GM12878 (cell line): ENCODE measurements at regions not wholly inside any gene's neighbourhood (a gene's known extent, or its start where the extent isn't known, plus 50 kb on each side); places are given as distances from the start of the nearest gene placed in this dataset.

Source experiments
- ATAC-seq: fragments of 200-7000 bp; cut with Tn5 transposase; 3 replicates; pipeline ENCODE4 v1.9.1; 2020; ENCODE audit warnings: mild to moderate bottlenecking, moderate library complexity
- BruUV-seq: library from RNA; stranded (reverse); fragments of 400-500 nt; replicated peaks from 2 replicates; lab custom pipeline; 2021; lab: Mats Ljungman, UMichigan
- CTCF ChIA-PET: fragments of 300-600 bp; sonication (Branson Sonifier 250); formaldehyde crosslinking; extraction: SDS; loops from one replicate; lab custom pipeline; 2021; ENCODE audit warnings: inconsistent platforms; lab: Yijun Ruan, JAX
- POLR2A ChIA-PET: fragments of 350-600 bp; formaldehyde crosslinking; extraction: SDS; loops from one replicate; lab custom pipeline; 2021; ENCODE audit warnings: inconsistent platforms; lab: Charles Lee
- RAD21 ChIA-PET: fragments of 300-600 bp; sonication (Branson Sonifier 250); formaldehyde crosslinking; loops from one replicate; lab custom pipeline; 2023; ENCODE audit warnings: antibody characterized with exemption; ENCODE audit not compliant: unreplicated experiment; lab: Charles Lee
- SMC1A ChIA-PET: fragments of 300-600 bp; sonication (Branson Sonifier 250); formaldehyde crosslinking; loops from one replicate; lab custom pipeline; 2023; ENCODE audit not compliant: unreplicated experiment, uncharacterized antibody; lab: Charles Lee
- DNase-seq: peaks from one replicate; pipeline ENCODE4 v3.0.0-alpha.2; 2011; ENCODE audit warnings: low read depth, low spot score
- FAIRE-seq: peaks from 3 replicates; lab custom pipeline; 2011; peaks lifted over from hg19 to GRCh38; lab: Jason Lieb, UNC
- H2AFZ ChIP-seq: 2 replicates; pipeline ENCODE4 v1.6.0; 2011; ENCODE audit warnings: low read depth, low read length, control low read depth; ENCODE audit not compliant: control insufficient read depth
- H3K27ac ChIP-seq: 2 replicates; pipeline ENCODE4 v1.5.1; 2011; ENCODE audit warnings: control low read depth; ENCODE audit not compliant: control insufficient read depth, insufficient read depth
- H3K27me3 ChIP-seq, 2 experiments: replicated peaks in 1 of 2; 2 replicates each; pipeline versions ENCODE4 v1.6.0 to v1.6.1; 2011; ENCODE audit warnings: low read length in 1 of 2; ENCODE audit not compliant: control insufficient read depth in 2 of 2, insufficient read depth in 2 of 2
- H3K36me3 ChIP-seq, 2 experiments: 2 replicates each; pipeline ENCODE4 v1.5.1; 2011; ENCODE audit warnings: low read length in 1 of 2; ENCODE audit not compliant: control insufficient read depth in 2 of 2, insufficient read depth in 2 of 2
- H3K4me1 ChIP-seq: 2 replicates; pipeline ENCODE4 v1.6.1; 2011; ENCODE audit warnings: mild to moderate bottlenecking, low read length, moderate library complexity, mixed read lengths; ENCODE audit not compliant: control insufficient read depth, insufficient read depth
- H3K4me2 ChIP-seq: 2 replicates; pipeline ENCODE4 v1.6.0; 2011; ENCODE audit warnings: control low read depth; ENCODE audit not compliant: control insufficient read depth, insufficient read depth
- H3K4me3 ChIP-seq: fragments of 200-600 bp; sonication (generic); 2 replicates; pipeline ENCODE4 v1.5.1; 2016
- H3K79me2 ChIP-seq: 2 replicates; pipeline ENCODE4 v1.6.0; 2011; ENCODE audit warnings: low read length; ENCODE audit not compliant: control insufficient read depth, insufficient read depth
- H3K9ac ChIP-seq: 2 replicates; pipeline ENCODE4 v1.8.0; 2011; ENCODE audit warnings: low read length, control low read depth, mixed read lengths; ENCODE audit not compliant: control insufficient read depth, insufficient read depth
- H3K9me3 ChIP-seq: replicated peaks from 3 replicates; pipeline ENCODE4 v1.5.1; 2011; ENCODE audit warnings: mild to moderate bottlenecking, low read length; ENCODE audit not compliant: control insufficient read depth, insufficient read depth
- H4K20me1 ChIP-seq: 2 replicates; pipeline ENCODE4 v1.6.0; 2011; ENCODE audit not compliant: control insufficient read depth, insufficient read depth
- ASH2L ChIP-seq: fragments of 300-600, 200-600 bp; sonication (generic); IDR thresholded peaks from 2 replicates; pipeline ENCODE4 v1.6.1; 2017; ENCODE audit warnings: low read depth, mild to moderate bottlenecking, borderline replicate concordance
- BACH1 ChIP-seq: fragments of 450-650 bp; IDR thresholded peaks from 2 replicates; pipeline ENCODE4 v1.6.1; 2017; ENCODE audit warnings: mild to moderate bottlenecking, borderline replicate concordance
- CHD1 ChIP-seq: IDR thresholded peaks from 2 replicates; pipeline ENCODE4 v1.6.1; 2012; ENCODE audit warnings: low read depth, low read length, improper control_type of control experiment
- EGR1 ChIP-seq, 2 experiments: IDR thresholded peaks; 1 replicate in 1 of 2; 2 replicates in 1 of 2; pipeline ENCODE4 v1.6.1; 2011 to 2012; ENCODE audit warnings: low read depth in 2 of 2, low read length in 2 of 2, borderline replicate concordance in 1 of 2, mild to moderate bottlenecking in 1 of 2, moderate library complexity in 1 of 2
- GATAD2B ChIP-seq: fragments of 450-650 bp; conservative IDR thresholded peaks from 2 replicates; pipeline ENCODE4 v1.6.1; 2017; ENCODE audit warnings: low read depth, mild to moderate bottlenecking, moderate library complexity
- HDAC2 ChIP-seq: fragments of 200-600 bp; sonication (generic); IDR thresholded peaks from 2 replicates; pipeline ENCODE4 v1.6.1; 2017
- HDGF ChIP-seq: fragments of 450-650 bp; IDR thresholded peaks from 2 replicates; pipeline ENCODE4 v1.6.1; 2016; ENCODE audit warnings: antibody characterized with exemption
- IKZF2 ChIP-seq, 2 experiments: fragments of 450-650 bp; IDR thresholded peaks; 2 replicates each; pipeline ENCODE4 v1.6.1; 2017; ENCODE audit warnings: mild to moderate bottlenecking in 2 of 2, moderate library complexity in 2 of 2
- IRF4 ChIP-seq: IDR thresholded peaks from 2 replicates; pipeline ENCODE4 v1.6.1; 2011; ENCODE audit warnings: low read depth, low read length
- JUND ChIP-seq: IDR thresholded peaks from 2 replicates; pipeline ENCODE4 v1.6.1; 2012; ENCODE audit warnings: low read depth, mild to moderate bottlenecking, low read length, improper control_type of control experiment, moderate library complexity
- NFXL1 ChIP-seq: fragments of 450-650 bp; IDR thresholded peaks from 2 replicates; pipeline ENCODE4 v1.6.1; 2017; ENCODE audit warnings: antibody characterized with exemption, mild to moderate bottlenecking, borderline replicate concordance
- NFYB ChIP-seq: IDR thresholded peaks from 2 replicates; pipeline ENCODE4 v1.6.1; 2011; ENCODE audit warnings: low read depth, mild to moderate bottlenecking, low read length, improper control_type of control experiment, moderate library complexity; ENCODE audit not compliant: insufficient read depth
- RAD51 ChIP-seq: fragments of 450-650 bp; IDR thresholded peaks from 2 replicates; pipeline ENCODE4 v1.6.1; 2016; ENCODE audit warnings: moderate library complexity, mild to moderate bottlenecking, inconsistent platforms
- SMAD1 ChIP-seq: fragments of 450-650 bp; IDR thresholded peaks from 2 replicates; pipeline ENCODE4 v1.6.1; 2018; ENCODE audit warnings: mild to moderate bottlenecking, low read depth; ENCODE audit not compliant: partially characterized antibody
- SUPT20H ChIP-seq: IDR thresholded peaks from 2 replicates; pipeline ENCODE4 v1.6.1; 2011; ENCODE audit warnings: low read depth, mild to moderate bottlenecking, low read length, moderate library complexity, borderline replicate concordance; ENCODE audit not compliant: control insufficient read depth
- WRNIP1 ChIP-seq: IDR thresholded peaks from 2 replicates; pipeline ENCODE4 v1.6.1; 2011; ENCODE audit warnings: low read depth, low read length, improper control_type of control experiment, borderline replicate concordance
- ZNF384 ChIP-seq: IDR thresholded peaks from 2 replicates; pipeline ENCODE4 v1.6.1; 2012; ENCODE audit warnings: low read depth, mild to moderate bottlenecking, low read length, improper control_type of control experiment, borderline replicate concordance
- WGBS: methylation state at CpG from one replicate; pipeline ENCODE4 v1.1.6; 2016; ENCODE audit warnings: low lambda C conversion rate; ENCODE audit not compliant: insufficient replicate concordance, insufficient coverage; ENCODE audit errors: missing lambda C conversion rate; 5-methylcytosine and 5-hydroxymethylcytosine counted together
- in situ Hi-C: fragments of 300-500 bp; cut with MboI; formaldehyde crosslinking; loops from 9 replicates; pipeline ENCODE4 v1.14.3; 2018; ENCODE audit warnings: mixed read lengths
- intact Hi-C: fragments of 100-400 bp; cut with micrococcal nuclease; formaldehyde crosslinking; loops from one replicate; pipeline ENCODE4 v1.14.2; 2022; ENCODE audit not compliant: unreplicated experiment
- TF ChIP-seq, protein P1 (sequence below): fragments of 450-650 bp; IDR thresholded peaks from 2 replicates; pipeline ENCODE4 v1.6.1; 2017; ENCODE audit warnings: antibody characterized with exemption, mild to moderate bottlenecking, moderate library complexity
- TF ChIP-seq, protein P2 (sequence below): fragments of 450-650 bp; IDR thresholded peaks from 2 replicates; pipeline ENCODE4 v1.6.1; 2018; ENCODE audit warnings: mild to moderate bottlenecking, low read depth, moderate library complexity; ENCODE audit not compliant: partially characterized antibody

DNA sequence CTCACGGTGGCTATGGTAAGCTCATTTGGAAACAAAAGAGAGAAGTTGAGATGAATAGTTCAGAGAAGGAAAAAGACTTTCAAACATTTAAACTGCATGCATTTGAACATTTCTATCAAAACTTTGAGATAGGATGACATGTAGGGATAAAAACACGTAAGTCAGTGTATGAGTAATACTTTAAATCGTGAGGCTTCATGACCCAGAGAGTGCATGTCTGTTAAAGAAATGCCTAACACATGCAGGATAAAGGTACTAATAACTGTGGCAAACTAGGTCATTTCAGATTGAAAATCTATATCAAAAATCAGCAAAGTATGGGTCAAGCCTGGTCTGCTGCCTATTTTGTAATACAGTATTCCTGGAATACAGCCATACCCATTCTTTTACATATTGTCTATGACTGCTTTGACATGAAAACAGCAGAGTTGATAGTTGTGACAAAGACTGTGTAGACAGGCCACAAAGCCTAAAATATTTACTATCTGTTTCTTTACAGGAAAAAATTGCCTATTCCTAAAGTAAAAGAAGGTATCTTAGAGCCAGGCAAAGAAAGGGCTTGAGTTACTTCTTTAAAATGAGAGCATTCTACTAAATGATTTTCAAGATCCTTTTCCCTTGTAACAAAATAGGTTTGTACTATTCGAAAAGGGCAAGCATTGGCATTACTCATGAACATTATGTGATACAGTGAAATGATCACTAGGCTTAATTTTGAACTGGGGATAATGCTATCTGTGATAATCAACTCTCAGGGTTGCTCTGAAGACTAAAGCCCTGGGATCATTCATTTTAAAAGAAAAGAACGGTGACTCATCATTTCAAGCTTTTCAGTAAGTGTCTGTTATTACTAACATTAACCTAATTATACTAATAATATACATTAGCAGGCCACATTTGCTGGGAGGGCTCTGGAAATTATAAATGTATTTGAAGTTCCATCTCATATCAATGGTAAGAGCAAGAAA lies 185.9 kb downstream of the CRPPA start:
- no peak for FAIRE-seq
- WGBS = 8% methylated on average over 5 of the region's 5 CpGs
- no peak overlapping the region for H3K9ac ChIP-seq
- no peaks in the 10 kb centered on the region for H3K4me1 ChIP-seq
- H3K79me2 ChIP-seq = no peaks in the 10 kb centered on the region
- no peaks in the 10 kb centered on the region for H3K9me3 ChIP-seq
- ChIA-PET RAD21 (no interaction called here), SMC1A (no interaction called here), POLR2A (no interaction called here), CTCF (no interaction called here)
- no peaks in the 10 kb centered on the region for H3K36me3 ChIP-seq
- no peak overlapping the region for H3K27ac ChIP-seq
- intact Hi-C loops = no loop called here
- no peak overlapping the region for H2AFZ ChIP-seq
- in situ Hi-C loops = no loop called here
- BruUV-seq = no TSS peak
- no peaks in the 10 kb centered on the region for H4K20me1 ChIP-seq
- H3K27me3 ChIP-seq = no peaks in the 10 kb centered on the region
- H3K4me3 ChIP-seq = no peak overlapping the region
- no peak overlapping the region for H3K4me2 ChIP-seq
- no peak for ATAC-seq
- no peak for DNase-seq
- TF ChIP-seq, protein P1, sequence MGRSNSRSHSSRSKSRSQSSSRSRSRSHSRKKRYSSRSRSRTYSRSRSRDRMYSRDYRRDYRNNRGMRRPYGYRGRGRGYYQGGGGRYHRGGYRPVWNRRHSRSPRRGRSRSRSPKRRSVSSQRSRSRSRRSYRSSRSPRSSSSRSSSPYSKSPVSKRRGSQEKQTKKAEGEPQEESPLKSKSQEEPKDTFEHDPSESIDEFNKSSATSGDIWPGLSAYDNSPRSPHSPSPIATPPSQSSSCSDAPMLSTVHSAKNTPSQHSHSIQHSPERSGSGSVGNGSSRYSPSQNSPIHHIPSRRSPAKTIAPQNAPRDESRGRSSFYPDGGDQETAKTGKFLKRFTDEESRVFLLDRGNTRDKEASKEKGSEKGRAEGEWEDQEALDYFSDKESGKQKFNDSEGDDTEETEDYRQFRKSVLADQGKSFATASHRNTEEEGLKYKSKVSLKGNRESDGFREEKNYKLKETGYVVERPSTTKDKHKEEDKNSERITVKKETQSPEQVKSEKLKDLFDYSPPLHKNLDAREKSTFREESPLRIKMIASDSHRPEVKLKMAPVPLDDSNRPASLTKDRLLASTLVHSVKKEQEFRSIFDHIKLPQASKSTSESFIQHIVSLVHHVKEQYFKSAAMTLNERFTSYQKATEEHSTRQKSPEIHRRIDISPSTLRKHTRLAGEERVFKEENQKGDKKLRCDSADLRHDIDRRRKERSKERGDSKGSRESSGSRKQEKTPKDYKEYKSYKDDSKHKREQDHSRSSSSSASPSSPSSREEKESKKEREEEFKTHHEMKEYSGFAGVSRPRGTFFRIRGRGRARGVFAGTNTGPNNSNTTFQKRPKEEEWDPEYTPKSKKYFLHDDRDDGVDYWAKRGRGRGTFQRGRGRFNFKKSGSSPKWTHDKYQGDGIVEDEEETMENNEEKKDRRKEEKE = no peak
- TF ChIP-seq ZNF384 (no peak), RAD51 (no peak), BACH1 (no peak), WRNIP1 (no peak), SUPT20H (no peak), ASH2L (no peak), NFXL1 (no peak), HDAC2 (no peak), JUND (no peak), GATAD2B (no peak), SMAD1 (no peak), EGR1 (IDR thresholded peaks at IDR 0.05; ENCODE audit: borderline replicate concordance in 1 of 2, low read depth in 2 of 2, low read length in 2 of 2) (no peak), IRF4 (no peak), HDGF (no peak), IKZF2 (IDR thresholded peaks at IDR 0.05) (no peak), NFYB (no peak), CHD1 (no peak)
- TF ChIP-seq, protein P2, sequence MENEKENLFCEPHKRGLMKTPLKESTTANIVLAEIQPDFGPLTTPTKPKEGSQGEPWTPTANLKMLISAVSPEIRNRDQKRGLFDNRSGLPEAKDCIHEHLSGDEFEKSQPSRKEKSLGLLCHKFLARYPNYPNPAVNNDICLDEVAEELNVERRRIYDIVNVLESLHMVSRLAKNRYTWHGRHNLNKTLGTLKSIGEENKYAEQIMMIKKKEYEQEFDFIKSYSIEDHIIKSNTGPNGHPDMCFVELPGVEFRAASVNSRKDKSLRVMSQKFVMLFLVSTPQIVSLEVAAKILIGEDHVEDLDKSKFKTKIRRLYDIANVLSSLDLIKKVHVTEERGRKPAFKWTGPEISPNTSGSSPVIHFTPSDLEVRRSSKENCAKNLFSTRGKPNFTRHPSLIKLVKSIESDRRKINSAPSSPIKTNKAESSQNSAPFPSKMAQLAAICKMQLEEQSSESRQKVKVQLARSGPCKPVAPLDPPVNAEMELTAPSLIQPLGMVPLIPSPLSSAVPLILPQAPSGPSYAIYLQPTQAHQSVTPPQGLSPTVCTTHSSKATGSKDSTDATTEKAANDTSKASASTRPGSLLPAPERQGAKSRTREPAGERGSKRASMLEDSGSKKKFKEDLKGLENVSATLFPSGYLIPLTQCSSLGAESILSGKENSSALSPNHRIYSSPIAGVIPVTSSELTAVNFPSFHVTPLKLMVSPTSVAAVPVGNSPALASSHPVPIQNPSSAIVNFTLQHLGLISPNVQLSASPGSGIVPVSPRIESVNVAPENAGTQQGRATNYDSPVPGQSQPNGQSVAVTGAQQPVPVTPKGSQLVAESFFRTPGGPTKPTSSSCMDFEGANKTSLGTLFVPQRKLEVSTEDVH = no peak
